ENCODE measurements at regions not wholly inside any gene's neighbourhood (a gene's known extent, or its start where the extent isn't known, plus 50 kb on each side); places are given as distances from the start of the nearest gene placed in this dataset.

DNA sequence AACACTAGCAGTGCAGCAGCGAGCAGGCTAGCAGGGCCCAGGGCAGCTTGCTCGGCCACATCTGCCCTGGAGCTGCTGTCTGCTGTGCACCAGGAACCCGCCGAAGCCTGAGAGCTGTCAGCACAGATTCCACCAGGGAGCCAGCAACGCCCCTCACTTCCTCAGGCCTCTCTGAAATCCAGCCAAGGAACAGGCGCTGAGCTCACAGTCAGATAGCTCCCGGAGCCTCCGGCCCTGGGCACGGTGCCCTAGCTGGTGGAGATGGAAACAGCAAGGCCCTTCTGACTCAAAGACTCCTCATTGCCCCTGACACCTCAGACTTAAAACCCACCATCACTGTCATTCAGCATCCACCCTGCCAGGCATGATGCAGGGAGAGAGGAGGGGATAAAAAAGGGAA lies 839.4 kb downstream of the MAFB start:
- Histone ChIP-seq H3K36me3 (no peaks in the 10 kb centered on the region), H3K27ac (peak overlapping the region in 7 of 12 donors; percentile 14 to 68 (median 48)), H3K27me3 (peaks cover 0 to 3% (median 0%) of the 10 kb centered on the region in 9 donors), H3K4me3 (no peak overlapping the region), H3K9me3 (no peaks in the 10 kb centered on the region), H3K4me1 (peaks cover 0 to 30% (median 20%) of the 10 kb centered on the region in 12 donors)
- no peak for TF ChIP-seq POLR2A (IDR thresholded peaks at IDR 0.05)
- TF ChIP-seq, protein P1, sequence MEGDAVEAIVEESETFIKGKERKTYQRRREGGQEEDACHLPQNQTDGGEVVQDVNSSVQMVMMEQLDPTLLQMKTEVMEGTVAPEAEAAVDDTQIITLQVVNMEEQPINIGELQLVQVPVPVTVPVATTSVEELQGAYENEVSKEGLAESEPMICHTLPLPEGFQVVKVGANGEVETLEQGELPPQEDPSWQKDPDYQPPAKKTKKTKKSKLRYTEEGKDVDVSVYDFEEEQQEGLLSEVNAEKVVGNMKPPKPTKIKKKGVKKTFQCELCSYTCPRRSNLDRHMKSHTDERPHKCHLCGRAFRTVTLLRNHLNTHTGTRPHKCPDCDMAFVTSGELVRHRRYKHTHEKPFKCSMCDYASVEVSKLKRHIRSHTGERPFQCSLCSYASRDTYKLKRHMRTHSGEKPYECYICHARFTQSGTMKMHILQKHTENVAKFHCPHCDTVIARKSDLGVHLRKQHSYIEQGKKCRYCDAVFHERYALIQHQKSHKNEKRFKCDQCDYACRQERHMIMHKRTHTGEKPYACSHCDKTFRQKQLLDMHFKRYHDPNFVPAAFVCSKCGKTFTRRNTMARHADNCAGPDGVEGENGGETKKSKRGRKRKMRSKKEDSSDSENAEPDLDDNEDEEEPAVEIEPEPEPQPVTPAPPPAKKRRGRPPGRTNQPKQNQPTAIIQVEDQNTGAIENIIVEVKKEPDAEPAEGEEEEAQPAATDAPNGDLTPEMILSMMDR (IDR thresholded peaks at IDR 0.05), result peak in 1 of 12 donors; percentile 6
- peak; percentile 92 to 99 (median 98) for ATAC-seq
- intact Hi-C loops (cut with DNase I), result no loop called here
- whole genome bisulfite sequencing, 4 donors, result 0 to 18% (median 7%) methylated on average over 2 to 9 of the region's 9 CpGs
- peak; percentile 86 to 94 (median 90) for DNase-seq

DNA sequence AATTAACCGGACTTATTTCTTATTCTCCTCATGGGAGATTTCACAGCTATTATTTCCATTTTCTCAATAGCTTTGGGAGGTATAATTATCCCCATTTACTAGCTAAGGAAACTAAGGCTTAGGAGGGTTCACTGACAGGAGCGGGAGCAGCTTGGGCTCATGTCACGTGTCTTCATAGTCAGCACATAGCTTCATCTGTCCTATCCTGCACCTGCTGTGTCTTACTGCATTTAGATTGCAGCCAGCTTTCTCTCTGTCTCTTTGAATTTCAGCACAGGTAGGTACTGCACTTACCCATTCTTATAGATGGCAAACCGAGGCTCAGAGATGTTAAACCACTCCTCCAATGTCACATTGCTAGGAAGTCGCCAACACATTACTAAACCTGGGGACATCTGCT lies 839.9 kb downstream of the MAFB start:
- no peak for DNase-seq
- TF ChIP-seq, protein P1 (IDR thresholded peaks at IDR 0.05), result no peak
- no peak for TF ChIP-seq POLR2A (IDR thresholded peaks at IDR 0.05)
- peaks cover 0 to 30% (median 20%) of the 10 kb centered on the region in 12 donors for H3K4me1 ChIP-seq
- H3K9me3 ChIP-seq, result no peaks in the 10 kb centered on the region
- peaks cover 0 to 3% (median 0%) of the 10 kb centered on the region in 9 donors for H3K27me3 ChIP-seq
- WGBS, 4 donors, result 63 to 75% (median 67%) methylated on average over 5 of the region's 5 CpGs
- peak in 1 of 4 donors; percentile 3 for ATAC-seq
- H3K27ac ChIP-seq, result peak overlapping the region in 4 of 12 donors; percentile 14 to 68 (median 32)
- H3K36me3 ChIP-seq, result no peaks in the 10 kb centered on the region
- intact Hi-C loops (cut with DNase I), result no loop called here
- no peak overlapping the region for H3K4me3 ChIP-seq

DNA sequence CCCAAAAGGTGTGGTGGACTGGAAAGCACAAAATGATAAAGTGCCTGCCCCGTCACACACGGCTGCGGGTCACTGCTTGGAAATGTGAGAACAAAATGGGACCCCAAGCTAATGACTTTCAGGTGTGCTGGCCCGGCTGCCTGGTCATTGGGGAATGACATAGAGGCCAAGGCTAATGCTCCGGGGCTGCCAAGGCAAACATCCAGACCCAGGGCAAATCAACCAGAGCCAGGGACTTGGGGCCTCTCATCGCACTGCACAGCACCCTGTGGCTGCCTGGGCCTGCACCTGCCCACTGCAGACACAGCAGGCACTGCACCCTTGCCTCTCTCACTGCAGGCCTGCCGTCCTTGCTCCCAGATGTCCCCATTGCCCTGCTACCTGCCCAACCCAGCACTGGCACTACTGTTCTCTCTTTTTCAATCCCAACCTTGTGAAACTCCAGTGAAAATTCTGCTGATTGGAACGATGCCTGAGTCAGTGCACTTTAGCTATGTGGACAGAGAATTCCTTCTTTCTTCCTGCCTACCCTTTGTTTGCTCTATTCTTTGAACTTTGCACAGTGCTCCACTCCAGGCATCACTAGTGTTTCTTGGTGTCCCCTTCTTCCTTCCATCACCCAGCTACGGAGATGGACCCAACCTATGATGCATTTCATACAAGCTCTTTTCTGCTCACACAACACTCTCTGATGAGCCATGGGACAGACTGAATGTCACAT lies 849.5 kb downstream of the MAFB start:
- no peak for ATAC-seq

DNA sequence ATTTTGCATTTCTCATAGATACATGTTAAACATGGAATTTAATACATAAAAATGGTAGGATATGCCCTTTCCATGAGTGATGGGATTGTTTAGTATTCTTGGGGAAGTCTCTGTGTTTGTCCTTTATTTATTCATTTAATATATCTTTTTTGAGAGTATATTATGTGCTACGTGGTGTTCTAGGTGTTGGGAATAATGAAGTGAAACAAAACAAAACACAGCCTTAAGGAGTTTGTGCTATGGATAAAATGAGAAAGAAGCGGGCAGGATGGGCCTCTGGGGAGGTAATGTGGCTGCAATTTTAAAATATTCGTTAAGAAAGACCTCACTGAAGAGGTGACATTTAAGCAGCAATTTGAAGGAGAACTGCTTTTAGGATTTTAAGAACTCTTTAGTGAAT lies 851.5 kb downstream of the MAFB start:
- 85 to 88% (median 87%) methylated on average over 3 of the region's 3 CpGs for WGBS, 4 donors
- Histone ChIP-seq H3K36me3 (no peaks in the 10 kb centered on the region), H3K4me3 (no peak overlapping the region), H3K9me3 (no peaks in the 10 kb centered on the region), H3K27me3 (no peaks in the 10 kb centered on the region), H3K4me1 (peaks cover 0 to 3% (median 0%) of the 10 kb centered on the region in 12 donors), H3K27ac (no peak overlapping the region)
- intact Hi-C loops (cut with DNase I), result no loop called here
- no peak for ATAC-seq
- TF ChIP-seq, protein P1 (IDR thresholded peaks at IDR 0.05), result no peak
- TF ChIP-seq POLR2A (IDR thresholded peaks at IDR 0.05), result no peak
- no peak for DNase-seq

More for the DNA sequence above, 849.5 kb downstream of the MAFB start:
- intact Hi-C loops (cut with DNase I), result no loop called here
- no peak overlapping the region for H3K27ac ChIP-seq
- H3K4me3 ChIP-seq, result no peak overlapping the region
- no peak for TF ChIP-seq POLR2A (IDR thresholded peaks at IDR 0.05)
- TF ChIP-seq, protein P1 (IDR thresholded peaks at IDR 0.05), result no peak
- whole genome bisulfite sequencing, 4 donors, result 76 to 94% (median 86%) methylated on average over 8 to 9 of the region's 9 CpGs
- DNase-seq, result no peak
- no peaks in the 10 kb centered on the region for H3K36me3 ChIP-seq
- no peaks in the 10 kb centered on the region for H3K9me3 ChIP-seq
- peaks cover 0 to 3% (median 0%) of the 10 kb centered on the region in 12 donors for H3K4me1 ChIP-seq
- no peaks in the 10 kb centered on the region for H3K27me3 ChIP-seq
